ENCODE measurements at regions not wholly inside any gene's neighbourhood (a gene's known extent, or its start where the extent isn't known, plus 50 kb on each side); places are given as distances from the start of the nearest gene placed in this dataset.

GRCh38 chr15:79659691-79660090 is 227.6 kb downstream of the MINAR1 start:
- TF ChIP-seq, protein P1, sequence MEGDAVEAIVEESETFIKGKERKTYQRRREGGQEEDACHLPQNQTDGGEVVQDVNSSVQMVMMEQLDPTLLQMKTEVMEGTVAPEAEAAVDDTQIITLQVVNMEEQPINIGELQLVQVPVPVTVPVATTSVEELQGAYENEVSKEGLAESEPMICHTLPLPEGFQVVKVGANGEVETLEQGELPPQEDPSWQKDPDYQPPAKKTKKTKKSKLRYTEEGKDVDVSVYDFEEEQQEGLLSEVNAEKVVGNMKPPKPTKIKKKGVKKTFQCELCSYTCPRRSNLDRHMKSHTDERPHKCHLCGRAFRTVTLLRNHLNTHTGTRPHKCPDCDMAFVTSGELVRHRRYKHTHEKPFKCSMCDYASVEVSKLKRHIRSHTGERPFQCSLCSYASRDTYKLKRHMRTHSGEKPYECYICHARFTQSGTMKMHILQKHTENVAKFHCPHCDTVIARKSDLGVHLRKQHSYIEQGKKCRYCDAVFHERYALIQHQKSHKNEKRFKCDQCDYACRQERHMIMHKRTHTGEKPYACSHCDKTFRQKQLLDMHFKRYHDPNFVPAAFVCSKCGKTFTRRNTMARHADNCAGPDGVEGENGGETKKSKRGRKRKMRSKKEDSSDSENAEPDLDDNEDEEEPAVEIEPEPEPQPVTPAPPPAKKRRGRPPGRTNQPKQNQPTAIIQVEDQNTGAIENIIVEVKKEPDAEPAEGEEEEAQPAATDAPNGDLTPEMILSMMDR (conservative IDR thresholded peaks at IDR 0.05; ENCODE audit: low read depth, low read length) = no peak
- TF ChIP-seq EZH2 (IDR thresholded peaks at IDR 0.05; ENCODE audit: low read length, unreplicated experiment) = no peak

All from PC-3 (cell line).